HepG2 (cell line): ENCODE measurements at regions not wholly inside any gene's neighbourhood (a gene's known extent, or its start where the extent isn't known, plus 50 kb on each side); places are given as distances from the start of the nearest gene placed in this dataset.

Experiments used
- ATAC-seq: fragments of 200-7000 bp; cut with Tn5 transposase; 3 replicates; pipeline ENCODE4 v1.9.1; 2020; ENCODE audit warnings: mild to moderate bottlenecking, moderate library complexity
- BruUV-seq: library from RNA; stranded (reverse); fragments of 400-500 nt; replicated peaks from 2 replicates; lab custom pipeline; 2021; lab: Mats Ljungman, UMichigan
- CTCF ChIA-PET: fragments of 300-600 bp; formaldehyde crosslinking; extraction: SDS; loops from one replicate; lab custom pipeline; 2021; ENCODE audit warnings: low total read pairs, inconsistent platforms, low intra/inter-chr PET ratio; lab: Yijun Ruan, JAX
- POLR2A ChIA-PET: fragments of 350-600 bp; sonication (Branson Sonifier 250); formaldehyde crosslinking; loops from one replicate; lab custom pipeline; 2020; ENCODE audit warnings: antibody characterized with exemption, inconsistent platforms; lab: Yijun Ruan, JAX
- DNase-seq: peaks from one replicate; pipeline ENCODE4 v3.0.0-alpha.2; 2015; ENCODE audit warnings: low spot score
- FAIRE-seq: peaks from 3 replicates; lab custom pipeline; 2011; peaks lifted over from hg19 to GRCh38; lab: Jason Lieb, UNC
- H2AFZ ChIP-seq: one replicate; pipeline ENCODE4 v1.6.1; 2011; ENCODE audit warnings: low read length, inconsistent platforms
- H3K27ac ChIP-seq: fragments of 300-600 bp; 3 replicates; pipeline ENCODE4 v1.8.0; 2011; ENCODE audit warnings: mixed run types, mild to moderate bottlenecking, mixed read lengths, low read length, inconsistent platforms; ENCODE audit not compliant: insufficient read depth; ENCODE audit errors: extremely low read length
- H3K27me3 ChIP-seq, 2 experiments: fragments of 200-600 bp in 1 of 2; 2 replicates in 1 of 2; 3 replicates in 1 of 2; pipeline versions ENCODE4 v1.6.0 to v1.8.0; 2011; ENCODE audit warnings: low read length in 2 of 2, mild to moderate bottlenecking in 2 of 2, moderate library complexity in 2 of 2, inconsistent platforms in 1 of 2; ENCODE audit not compliant: insufficient read depth in 2 of 2, control insufficient read depth in 1 of 2
- H3K36me3 ChIP-seq, 2 experiments: fragments of 200-600 bp in 1 of 2; replicated peaks in 1 of 2; 2 replicates in 1 of 2; 3 replicates in 1 of 2; pipeline versions ENCODE4 v1.5.1 to v1.8.0; 2011; ENCODE audit warnings: low read length in 2 of 2, inconsistent platforms in 1 of 2; ENCODE audit not compliant: insufficient read depth in 2 of 2, control insufficient read depth in 1 of 2
- H3K4me1 ChIP-seq: 2 replicates; pipeline ENCODE4 v1.5.1; 2012; ENCODE audit warnings: low read length, inconsistent platforms; ENCODE audit not compliant: insufficient read depth
- H3K4me2 ChIP-seq: 2 replicates; pipeline ENCODE4 v1.6.0; 2011; ENCODE audit warnings: low read depth, low read length, inconsistent platforms
- H3K4me3 ChIP-seq, 3 experiments: fragments of 200-600 bp in 1 of 3; sonication (generic), shearing (Covaris generic) in 1 of 3; replicated peaks in 1 of 3; 2 replicates each; pipeline ENCODE4 v1.5.1; 2011 to 2016; ENCODE audit warnings: low read length in 3 of 3, inconsistent platforms in 2 of 3, low read depth in 2 of 3, mild to moderate bottlenecking in 2 of 3, control low read depth in 1 of 3, mixed read lengths in 1 of 3; ENCODE audit not compliant: insufficient read depth in 1 of 3
- H3K79me2 ChIP-seq: one replicate; pipeline ENCODE4 v1.6.1; 2011; ENCODE audit warnings: low read length, inconsistent platforms; ENCODE audit not compliant: insufficient read depth
- H3K9ac ChIP-seq: 2 replicates; pipeline ENCODE4 v1.6.0; 2011; ENCODE audit warnings: mild to moderate bottlenecking, low read depth, low read length, inconsistent platforms; ENCODE audit not compliant: insufficient read depth
- H3K9me3 ChIP-seq: 2 replicates; pipeline ENCODE4 v1.5.1; 2012; ENCODE audit warnings: mild to moderate bottlenecking, low read length
- H4K20me1 ChIP-seq: 2 replicates; pipeline ENCODE4 v1.6.0; 2011; ENCODE audit warnings: inconsistent platforms, mild to moderate bottlenecking, low read length, moderate library complexity; ENCODE audit not compliant: insufficient read depth
- CBX2 ChIP-seq, 2 experiments: fragments of 200-600 bp in 1 of 2; sonication (generic); formaldehyde crosslinking in 1 of 2; IDR thresholded peaks; 2 replicates each; pipeline versions ENCODE4 v1.7.0 to v1.8.1; 2018 to 2022; ENCODE audit warnings: low read depth in 2 of 2, low read length in 1 of 2, mild to moderate bottlenecking in 1 of 2, missing genetic modification reagents in 1 of 2
- CEBPB ChIP-seq: IDR thresholded peaks from 2 replicates; pipeline ENCODE4 v1.6.1; 2011; ENCODE audit warnings: low read depth, low read length, improper control_type of control experiment, borderline replicate concordance
- JUNB ChIP-seq: sonication (generic); formaldehyde crosslinking; IDR thresholded peaks from 2 replicates; pipeline ENCODE4 v1.8.0; 2022; ENCODE audit warnings: missing genetic modification reagents, mild to moderate bottlenecking, borderline replicate concordance
- KAT8 ChIP-seq: IDR thresholded peaks from 2 replicates; pipeline ENCODE4 v1.6.1; 2016; ENCODE audit warnings: missing genetic modification reagents, missing compliant biosample characterization
- KDM2A ChIP-seq: sonication (generic); formaldehyde crosslinking; IDR thresholded peaks from 2 replicates; pipeline ENCODE4 v1.4.0; 2020; ENCODE audit warnings: low read depth, missing genetic modification reagents, borderline replicate concordance
- PAWR ChIP-seq: sonication (generic); formaldehyde crosslinking; IDR thresholded peaks from 2 replicates; pipeline ENCODE4 v1.4.0; 2020; ENCODE audit warnings: missing genetic modification reagents, mild to moderate bottlenecking, borderline replicate concordance
- TMF1 ChIP-seq: sonication (generic); formaldehyde crosslinking; IDR thresholded peaks from 2 replicates; pipeline ENCODE4 v1.8.1; 2022; ENCODE audit warnings: low read depth, missing genetic modification reagents
- ZBTB38 ChIP-seq: sonication (generic); formaldehyde crosslinking; IDR thresholded peaks from 2 replicates; pipeline ENCODE4 v1.5.1; 2020; ENCODE audit warnings: mild to moderate bottlenecking, missing genetic modification reagents
- ZNF766 ChIP-seq: sonication (generic); formaldehyde crosslinking; IDR thresholded peaks from 2 replicates; pipeline ENCODE4 v1.5.0; 2020; ENCODE audit warnings: missing genetic modification reagents, borderline replicate concordance
- WGBS: methylation state at CpG from one replicate; pipeline ENCODE4 v1.1.6; 2017; ENCODE audit warnings: low lambda C conversion rate; 5-methylcytosine and 5-hydroxymethylcytosine counted together
- in situ Hi-C: cut with HindIII; loops from 2 replicates; pipeline ENCODE4 v1.10.0; 2017; ENCODE audit warnings: low pct_unique_long_range_greater_than_20kb; ENCODE audit not compliant: extremely low pct_ligation_motif_present
- intact Hi-C: fragments of 100-400 bp; cut with micrococcal nuclease; formaldehyde crosslinking; loops from one replicate; pipeline ENCODE4 v1.10.0; 2022; ENCODE audit not compliant: unreplicated experiment
- TF ChIP-seq, protein P1 (sequence below), 2 experiments: sonication (generic) in 1 of 2; formaldehyde crosslinking in 1 of 2; IDR thresholded peaks; 2 replicates each; pipeline versions ENCODE4 v1.4.0 to v1.6.1; 2018 to 2020; ENCODE audit warnings: missing genetic modification reagents in 2 of 2, borderline replicate concordance in 1 of 2, low read depth in 1 of 2, mild to moderate bottlenecking in 1 of 2, missing biosample characterization in 1 of 2
- TF ChIP-seq, protein P2 (sequence below): sonication (generic); formaldehyde crosslinking; IDR thresholded peaks from 2 replicates; pipeline ENCODE4 v1.5.1; 2020; ENCODE audit warnings: mild to moderate bottlenecking, missing genetic modification reagents, moderate library complexity
- TF ChIP-seq, protein P3 (sequence below): sonication (generic); formaldehyde crosslinking; IDR thresholded peaks from 2 replicates; pipeline ENCODE4 v1.4.0; 2020; ENCODE audit warnings: missing genetic modification reagents

DNA sequence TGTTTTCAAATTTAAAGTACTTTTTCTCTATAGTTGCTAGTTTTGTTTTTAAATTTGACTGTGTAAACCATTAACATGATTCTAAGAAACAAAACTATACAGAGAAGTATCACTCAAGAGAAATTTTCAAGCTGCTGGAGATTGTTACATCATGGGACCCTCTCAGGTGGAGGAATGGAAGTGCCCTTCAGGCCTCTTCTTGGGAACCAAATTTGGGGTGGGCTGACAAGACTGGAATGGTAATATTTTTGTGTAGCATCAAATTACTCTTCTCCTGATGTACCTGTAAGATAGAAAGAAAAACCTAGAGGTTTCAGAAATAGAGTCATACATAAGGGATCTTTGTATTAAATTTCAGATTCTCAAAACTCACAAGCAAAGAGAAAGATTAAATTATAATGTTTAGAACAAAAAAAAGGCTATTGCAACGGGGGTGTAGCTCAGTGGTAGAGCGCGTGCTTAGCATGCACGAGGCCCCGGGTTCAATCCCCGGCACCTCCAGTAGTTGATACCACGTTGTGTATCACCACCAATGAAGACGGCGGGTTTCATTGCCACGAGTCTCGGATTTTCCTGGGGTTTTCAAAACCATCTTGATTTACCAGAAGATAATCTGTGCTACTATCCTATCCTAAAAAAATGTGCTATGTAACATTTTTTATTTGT, 193.7 kb downstream of the GPX5 start (continued):
- TF ChIP-seq JUNB = no peak
- 0 out of 2 replicates have a peak, but pooled peaks have one; percentile 22 for TF ChIP-seq KDM2A
- TF ChIP-seq, protein P1, sequence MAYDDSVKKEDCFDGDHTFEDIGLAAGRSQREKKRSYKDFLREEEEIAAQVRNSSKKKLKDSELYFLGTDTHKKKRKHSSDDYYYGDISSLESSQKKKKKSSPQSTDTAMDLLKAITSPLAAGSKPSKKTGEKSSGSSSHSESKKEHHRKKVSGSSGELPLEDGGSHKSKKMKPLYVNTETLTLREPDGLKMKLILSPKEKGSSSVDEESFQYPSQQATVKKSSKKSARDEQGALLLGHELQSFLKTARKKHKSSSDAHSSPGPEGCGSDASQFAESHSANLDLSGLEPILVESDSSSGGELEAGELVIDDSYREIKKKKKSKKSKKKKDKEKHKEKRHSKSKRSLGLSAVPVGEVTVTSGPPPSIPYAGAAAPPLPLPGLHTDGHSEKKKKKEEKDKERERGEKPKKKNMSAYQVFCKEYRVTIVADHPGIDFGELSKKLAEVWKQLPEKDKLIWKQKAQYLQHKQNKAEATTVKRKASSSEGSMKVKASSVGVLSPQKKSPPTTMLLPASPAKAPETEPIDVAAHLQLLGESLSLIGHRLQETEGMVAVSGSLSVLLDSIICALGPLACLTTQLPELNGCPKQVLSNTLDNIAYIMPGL (CRISPR knock-in tag; IDR thresholded peaks at IDR 0.05; ENCODE audit: borderline replicate concordance in 1 of 2, low read depth in 1 of 2) = peak; percentile 48 to 59; a peak in 2 of 4 replicates
- TF ChIP-seq TMF1 (CRISPR knock-in tag) = no peak
- no peak for TF ChIP-seq PAWR (CRISPR knock-in tag)

DNA sequence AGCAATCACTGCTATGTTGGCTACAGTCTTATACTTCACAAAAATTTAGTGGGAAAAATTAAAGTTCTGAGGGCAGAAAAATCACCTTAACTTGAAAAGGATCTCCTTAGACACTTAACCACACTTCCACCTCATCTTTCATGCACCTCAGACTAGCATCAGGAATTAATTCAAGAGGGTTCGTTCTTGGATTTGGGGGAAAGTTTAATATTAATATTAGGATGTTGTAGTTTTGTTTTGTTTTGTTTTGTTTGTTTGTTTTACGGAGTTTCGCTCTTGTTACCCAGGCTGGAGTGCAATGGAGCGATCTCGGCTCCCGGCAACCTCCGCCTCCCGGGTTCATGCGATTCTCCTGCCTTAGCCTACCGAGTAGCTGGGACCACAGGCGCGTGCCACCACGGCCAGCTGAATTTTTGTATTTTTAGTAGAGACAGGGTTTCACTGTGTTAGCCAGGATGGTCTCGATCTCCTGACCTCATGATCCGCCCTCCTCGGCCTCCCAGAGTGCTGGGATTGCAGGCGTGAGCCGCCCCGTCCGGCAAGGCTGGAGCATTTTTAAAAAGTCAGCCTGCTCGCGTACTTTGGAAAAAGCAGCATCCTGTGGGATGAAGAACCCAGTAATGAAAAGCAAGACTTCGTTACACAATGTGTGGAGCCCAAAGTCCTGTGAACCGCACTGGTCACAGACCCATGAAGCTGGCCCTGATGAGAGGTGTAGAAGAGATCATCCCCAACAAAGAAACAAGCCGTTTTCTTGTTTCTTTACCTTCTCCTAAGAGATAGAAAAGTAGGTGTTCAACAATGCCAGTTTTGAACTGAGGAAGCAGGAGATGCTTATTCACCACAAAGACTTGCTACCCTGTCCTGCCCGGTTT, 194.9 kb downstream of the GPX5 start:
- Histone ChIP-seq H3K9me3 (no peaks in the 10 kb centered on the region), H3K27ac (no peak overlapping the region), H3K9ac (no peak overlapping the region), H3K4me3 (peak overlapping the region in 1 of 3 experiments; percentile 26; a peak in 1 of 6 replicates), H3K4me2 (peak overlapping the region; percentile 48), H2AFZ (no peak overlapping the region), H4K20me1 (no peaks in the 10 kb centered on the region), H3K79me2 (no peaks in the 10 kb centered on the region), H3K4me1 (peaks cover 35% of the 10 kb centered on the region), H3K36me3 (no peaks in the 10 kb centered on the region), H3K27me3 (no peaks in the 10 kb centered on the region)
- DNase-seq (no peak), FAIRE-seq (no peak), ATAC-seq (peak; percentile 74)
- intact Hi-C loops = no loop called here
- ChIA-PET POLR2A (no interaction called here), CTCF (no interaction called here)
- no TSS peak for BruUV-seq
- WGBS = 31% methylated on average over 26 of the region's 26 CpGs
- in situ Hi-C loops = no loop called here
- TF ChIP-seq, protein P2, sequence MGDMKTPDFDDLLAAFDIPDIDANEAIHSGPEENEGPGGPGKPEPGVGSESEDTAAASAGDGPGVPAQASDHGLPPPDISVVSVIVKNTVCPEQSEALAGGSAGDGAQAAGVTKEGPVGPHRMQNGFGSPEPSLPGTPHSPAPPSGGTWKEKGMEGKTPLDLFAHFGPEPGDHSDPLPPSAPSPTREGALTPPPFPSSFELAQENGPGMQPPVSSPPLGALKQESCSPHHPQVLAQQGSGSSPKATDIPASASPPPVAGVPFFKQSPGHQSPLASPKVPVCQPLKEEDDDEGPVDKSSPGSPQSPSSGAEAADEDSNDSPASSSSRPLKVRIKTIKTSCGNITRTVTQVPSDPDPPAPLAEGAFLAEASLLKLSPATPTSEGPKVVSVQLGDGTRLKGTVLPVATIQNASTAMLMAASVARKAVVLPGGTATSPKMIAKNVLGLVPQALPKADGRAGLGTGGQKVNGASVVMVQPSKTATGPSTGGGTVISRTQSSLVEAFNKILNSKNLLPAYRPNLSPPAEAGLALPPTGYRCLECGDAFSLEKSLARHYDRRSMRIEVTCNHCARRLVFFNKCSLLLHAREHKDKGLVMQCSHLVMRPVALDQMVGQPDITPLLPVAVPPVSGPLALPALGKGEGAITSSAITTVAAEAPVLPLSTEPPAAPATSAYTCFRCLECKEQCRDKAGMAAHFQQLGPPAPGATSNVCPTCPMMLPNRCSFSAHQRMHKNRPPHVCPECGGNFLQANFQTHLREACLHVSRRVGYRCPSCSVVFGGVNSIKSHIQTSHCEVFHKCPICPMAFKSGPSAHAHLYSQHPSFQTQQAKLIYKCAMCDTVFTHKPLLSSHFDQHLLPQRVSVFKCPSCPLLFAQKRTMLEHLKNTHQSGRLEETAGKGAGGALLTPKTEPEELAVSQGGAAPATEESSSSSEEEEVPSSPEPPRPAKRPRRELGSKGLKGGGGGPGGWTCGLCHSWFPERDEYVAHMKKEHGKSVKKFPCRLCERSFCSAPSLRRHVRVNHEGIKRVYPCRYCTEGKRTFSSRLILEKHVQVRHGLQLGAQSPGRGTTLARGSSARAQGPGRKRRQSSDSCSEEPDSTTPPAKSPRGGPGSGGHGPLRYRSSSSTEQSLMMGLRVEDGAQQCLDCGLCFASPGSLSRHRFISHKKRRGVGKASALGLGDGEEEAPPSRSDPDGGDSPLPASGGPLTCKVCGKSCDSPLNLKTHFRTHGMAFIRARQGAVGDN (CRISPR knock-in tag) = peak; percentile 16; the same call in 1 of the 2 replicates
- TF ChIP-seq CBX2 (IDR thresholded peaks at IDR 0.05; ENCODE audit: low read depth, low read length) (no peak), CBX2 (CRISPR knock-in tag; IDR thresholded peaks at IDR 0.05; ENCODE audit: low read depth) (0 out of 2 replicates have a peak, but pooled peaks have one; percentile 50), CEBPB (peak; percentile 40; the same call in 1 of the 2 replicates), ZNF766 (CRISPR knock-in tag) (no peak), KAT8 (CRISPR knock-in tag) (no peak), ZBTB38 (CRISPR knock-in tag) (no peak)
- TF ChIP-seq, protein P3, sequence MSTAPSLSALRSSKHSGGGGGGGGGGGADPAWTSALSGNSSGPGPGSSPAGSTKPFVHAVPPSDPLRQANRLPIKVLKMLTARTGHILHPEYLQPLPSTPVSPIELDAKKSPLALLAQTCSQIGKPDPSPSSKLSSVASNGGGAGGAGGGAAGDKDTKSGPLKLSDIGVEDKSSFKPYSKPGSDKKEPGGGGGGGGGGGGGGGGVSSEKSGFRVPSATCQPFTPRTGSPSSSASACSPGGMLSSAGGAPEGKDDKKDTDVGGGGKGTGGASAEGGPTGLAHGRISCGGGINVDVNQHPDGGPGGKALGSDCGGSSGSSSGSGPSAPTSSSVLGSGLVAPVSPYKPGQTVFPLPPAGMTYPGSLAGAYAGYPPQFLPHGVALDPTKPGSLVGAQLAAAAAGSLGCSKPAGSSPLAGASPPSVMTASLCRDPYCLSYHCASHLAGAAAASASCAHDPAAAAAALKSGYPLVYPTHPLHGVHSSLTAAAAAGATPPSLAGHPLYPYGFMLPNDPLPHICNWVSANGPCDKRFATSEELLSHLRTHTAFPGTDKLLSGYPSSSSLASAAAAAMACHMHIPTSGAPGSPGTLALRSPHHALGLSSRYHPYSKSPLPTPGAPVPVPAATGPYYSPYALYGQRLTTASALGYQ (CRISPR knock-in tag) = 0 out of 2 replicates have a peak, but pooled peaks have one; percentile 10
